GOT3 (cell line): ENCODE measurements at regions not wholly inside any gene's neighbourhood (a gene's known extent, or its start where the extent isn't known, plus 50 kb on each side); places are given as distances from the start of the nearest gene placed in this dataset.

ENCODE experiments used
- DNase-seq: peaks from one replicate; lab custom pipeline; 2025; ENCODE audit warnings: mixed read lengths; lab: John Stamatoyannopoulos, UW

DNA sequence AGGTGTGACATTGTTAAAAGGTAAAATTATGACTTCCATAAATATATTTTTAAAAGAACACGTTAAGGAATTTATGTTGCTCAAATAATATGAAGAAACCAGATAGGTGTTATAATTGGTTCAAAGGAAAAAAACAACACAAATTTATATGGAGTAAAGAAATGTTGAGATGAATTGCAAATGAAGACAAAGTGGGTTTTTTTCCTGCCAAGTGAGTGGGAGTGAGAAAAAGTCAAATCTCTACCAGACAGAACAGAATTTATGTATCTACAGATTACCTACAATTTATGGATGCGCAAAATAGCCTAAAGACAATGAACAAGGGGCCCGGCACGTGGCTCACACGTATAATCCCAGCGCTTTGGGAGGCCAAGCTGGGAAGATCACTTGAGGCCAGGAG lies 159.7 kb upstream of the SLC1A4 start:
- no peak for DNase-seq

DNA sequence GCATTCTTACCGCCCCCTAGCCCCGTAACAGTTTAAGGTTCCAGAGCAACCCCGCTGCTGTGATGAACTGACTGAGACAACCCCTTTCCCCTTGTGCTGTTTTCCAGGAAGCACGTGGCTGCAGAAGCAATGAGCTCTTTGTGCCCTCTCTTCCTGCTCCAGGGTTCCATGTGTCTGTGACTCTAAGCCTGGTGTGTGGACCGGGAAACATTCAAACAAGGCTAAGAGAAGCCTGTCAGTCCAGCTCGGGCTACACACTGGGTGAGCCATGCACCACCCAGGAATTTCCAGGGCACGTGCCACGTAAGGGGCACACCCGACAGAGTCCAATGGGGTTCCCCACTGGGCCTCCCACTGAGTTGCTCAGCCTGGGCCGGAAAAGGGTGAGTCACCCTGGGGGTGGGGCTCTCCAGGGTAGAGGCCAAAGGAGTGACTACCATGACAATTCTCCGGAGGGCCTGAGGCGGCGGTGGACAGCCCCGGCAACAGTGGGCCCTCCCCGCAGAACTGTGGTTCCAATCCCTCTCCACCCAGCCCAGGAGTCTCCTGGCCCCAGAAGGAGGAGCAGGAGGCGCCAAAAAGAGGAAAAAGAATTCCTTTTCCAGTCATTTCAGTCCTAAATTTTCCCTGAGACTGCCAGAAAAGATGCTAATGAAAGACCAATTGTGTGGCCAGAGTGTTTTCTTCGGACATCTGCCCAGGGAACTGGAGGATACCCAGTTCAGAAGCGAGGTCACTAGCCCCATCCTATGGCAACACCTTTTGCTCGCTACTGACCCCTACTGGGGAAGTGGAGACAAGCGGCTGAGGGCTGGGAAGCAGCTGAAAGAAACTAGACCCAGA lies 157.8 kb upstream of the SLC1A4 start:
- peak; percentile 89 for DNase-seq

DNA sequence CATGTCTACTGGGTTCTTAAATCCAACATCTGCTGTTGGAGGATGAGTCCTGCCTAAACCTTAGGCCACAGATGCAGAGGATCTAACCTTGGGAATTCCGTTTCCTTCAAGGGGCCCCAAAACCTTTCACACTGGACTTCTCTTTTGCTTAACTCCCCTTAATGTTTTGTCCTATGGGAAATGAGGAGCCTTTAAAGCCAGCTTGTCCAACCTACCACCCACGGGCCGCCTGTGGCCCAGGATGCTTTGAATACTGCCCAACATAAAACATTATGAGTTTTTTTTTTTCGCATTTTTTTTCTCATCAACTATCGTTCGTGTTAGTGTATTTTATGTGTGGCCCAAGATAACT lies 157.2 kb upstream of the SLC1A4 start:
- no peak for DNase-seq

DNA sequence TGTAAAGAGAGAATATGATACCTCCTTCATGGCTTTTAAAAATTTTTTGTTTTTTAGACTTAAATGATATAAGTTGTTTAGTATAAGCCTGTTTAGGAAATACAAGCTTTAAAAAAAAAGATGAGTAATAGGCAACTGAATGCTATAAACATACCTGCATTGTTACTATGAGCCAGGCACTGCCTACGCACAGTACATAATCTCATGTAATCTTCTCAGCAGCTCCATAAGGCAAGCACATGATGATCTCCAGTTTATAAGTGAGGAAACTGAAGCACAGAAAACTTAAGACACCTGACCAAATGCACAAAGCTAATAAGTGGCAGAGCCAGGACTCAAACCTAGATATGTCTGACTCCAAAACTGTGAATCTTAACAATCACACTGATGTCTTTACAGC lies 156.3 kb upstream of the SLC1A4 start:
- DNase-seq, result no peak

DNA sequence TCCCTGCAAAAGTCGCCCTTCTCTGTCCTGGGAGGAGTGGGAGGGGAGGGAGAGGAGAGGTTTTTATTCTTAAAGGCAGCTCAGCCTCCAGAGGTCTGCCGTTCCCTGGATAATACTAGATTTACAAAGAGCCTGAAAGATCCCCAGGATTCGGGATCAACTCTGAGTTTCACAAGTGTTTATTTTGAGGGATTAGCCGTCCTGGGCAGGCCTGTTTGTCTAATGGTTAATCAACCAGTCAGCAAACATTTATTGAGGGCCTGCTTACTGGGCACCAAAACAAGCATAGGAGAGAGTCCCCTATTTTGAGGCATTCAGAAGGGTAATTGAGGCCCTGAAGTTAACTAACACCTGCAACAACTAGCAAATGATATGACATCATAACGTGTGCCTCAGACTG lies 152.6 kb upstream of the SLC1A4 start:
- DNase-seq, result no peak

DNA sequence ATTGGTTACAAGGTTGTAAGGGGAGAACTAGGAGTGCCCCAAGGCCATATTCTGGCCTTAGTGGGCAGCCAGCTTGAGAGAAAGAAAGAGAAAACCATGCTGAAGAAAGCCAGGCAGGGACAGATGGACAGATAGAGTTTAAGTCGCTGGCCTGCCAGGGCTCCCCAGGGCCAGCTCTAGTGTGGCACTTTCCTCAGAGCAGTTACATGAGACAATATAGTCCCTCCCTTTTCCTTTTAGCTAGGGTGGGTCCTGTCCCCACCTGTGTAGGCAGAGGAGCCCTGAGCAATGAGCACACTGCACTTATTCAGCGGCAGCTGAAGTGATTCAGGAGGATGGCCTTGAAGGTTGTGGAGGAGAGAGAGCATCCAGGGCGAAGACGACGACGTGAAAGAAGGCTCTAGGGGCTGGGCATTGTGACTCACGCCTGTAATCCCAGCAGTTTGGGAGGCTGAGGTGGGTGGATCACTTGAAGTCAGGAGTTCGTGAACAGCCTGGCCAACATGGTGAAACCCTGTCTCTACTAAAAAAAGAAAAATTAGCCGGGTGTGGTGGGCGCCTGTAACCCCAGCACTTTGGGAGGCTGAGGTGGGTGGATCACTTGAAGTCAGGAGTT lies 152.0 kb upstream of the SLC1A4 start:
- no peak for DNase-seq

DNA sequence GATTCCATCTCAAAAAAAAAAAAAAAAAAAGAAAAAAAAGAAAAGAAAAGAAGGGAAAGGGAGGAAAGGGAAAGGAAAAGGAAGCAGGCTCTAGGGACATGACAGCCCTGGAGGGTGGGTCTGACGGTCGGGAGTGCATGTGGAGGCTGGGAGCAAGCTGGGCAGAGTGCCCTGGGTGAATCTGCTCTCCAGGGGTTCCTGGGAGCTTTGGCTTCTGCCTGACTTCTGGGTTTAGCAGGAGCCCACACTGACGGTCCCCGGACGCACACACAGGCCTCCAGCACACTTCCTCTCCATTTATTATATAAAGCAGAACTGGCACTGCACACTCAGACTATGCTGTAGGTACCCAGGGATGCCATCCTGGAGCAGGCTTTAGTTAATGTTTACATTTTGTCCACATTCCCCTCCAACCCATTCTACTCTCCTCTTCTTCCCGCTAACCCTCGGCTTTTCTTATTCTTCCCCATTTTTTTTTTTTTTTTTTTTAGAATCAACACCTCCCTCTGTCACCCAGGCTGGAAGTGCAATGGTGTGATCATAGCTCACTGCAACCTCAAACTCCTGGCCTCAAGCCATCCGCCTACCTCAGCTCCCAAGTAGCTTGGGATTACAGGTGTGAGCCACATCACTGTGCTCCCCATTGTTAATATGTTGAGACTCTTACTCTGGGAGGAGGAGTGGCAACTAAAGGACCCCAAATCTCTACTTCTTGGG lies 151.1 kb upstream of the SLC1A4 start:
- no peak for DNase-seq

DNA sequence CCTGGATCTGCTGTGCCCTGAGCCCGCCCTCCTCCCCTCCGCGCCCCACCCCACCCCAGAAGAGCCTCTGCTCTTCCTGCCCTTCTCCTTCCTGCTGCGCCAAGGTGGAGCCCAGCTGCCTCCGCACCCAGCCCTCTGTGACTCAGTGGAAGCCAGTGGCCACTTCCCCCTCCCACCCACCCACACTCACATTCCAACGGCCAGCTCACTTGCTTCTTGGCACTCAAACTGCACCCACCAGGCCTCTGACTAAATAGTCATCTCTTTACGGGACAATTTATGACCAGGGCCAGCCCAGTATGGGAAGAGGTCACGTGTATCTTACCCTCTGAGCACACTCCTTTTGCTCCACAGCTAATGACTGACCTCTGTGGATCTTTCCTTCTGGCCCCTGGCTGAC lies 150.4 kb upstream of the SLC1A4 start:
- DNase-seq, result peak; percentile 63

DNA sequence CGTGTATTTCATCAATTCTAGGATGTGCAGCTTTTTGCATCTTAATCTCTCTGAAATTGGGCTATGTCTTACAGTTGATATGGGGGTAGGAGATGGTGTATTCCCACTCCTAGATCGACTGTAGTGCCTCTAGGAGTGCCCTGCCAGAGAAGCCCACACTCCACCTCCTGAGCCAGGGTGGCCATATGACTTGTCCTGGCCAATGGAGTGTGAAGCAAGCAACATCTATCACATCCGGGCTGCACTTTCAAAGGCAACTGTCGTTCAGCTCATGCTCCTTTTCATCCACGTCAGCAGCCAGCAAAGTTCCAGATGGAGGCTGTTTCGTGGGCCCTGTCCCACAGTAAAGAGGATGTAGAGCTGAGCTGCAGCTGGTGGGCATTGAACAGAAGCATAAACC lies 149.4 kb upstream of the SLC1A4 start:
- no peak for DNase-seq

DNA sequence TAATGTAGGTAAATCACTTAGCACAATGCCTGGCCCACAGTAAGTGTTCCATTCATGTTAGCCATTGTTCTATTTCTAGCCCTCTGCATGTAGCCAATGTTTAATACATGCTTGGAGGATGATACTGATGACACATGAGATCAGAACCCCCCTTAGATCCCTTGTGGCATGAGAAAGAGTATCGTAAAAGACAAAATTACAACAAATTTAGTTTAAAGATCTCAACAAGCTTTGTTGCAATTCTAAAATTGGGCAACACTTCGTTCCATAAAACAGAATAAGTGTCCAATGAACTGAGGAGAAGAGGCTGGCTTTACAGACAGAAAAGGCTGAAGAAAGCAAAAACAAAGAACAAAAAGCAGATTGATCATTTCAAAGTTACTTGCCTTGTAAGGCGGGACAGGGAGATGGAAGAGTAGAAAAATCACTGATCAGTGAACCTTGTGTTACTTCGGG lies 148.7 kb upstream of the SLC1A4 start:
- DNase-seq, result no peak

DNA sequence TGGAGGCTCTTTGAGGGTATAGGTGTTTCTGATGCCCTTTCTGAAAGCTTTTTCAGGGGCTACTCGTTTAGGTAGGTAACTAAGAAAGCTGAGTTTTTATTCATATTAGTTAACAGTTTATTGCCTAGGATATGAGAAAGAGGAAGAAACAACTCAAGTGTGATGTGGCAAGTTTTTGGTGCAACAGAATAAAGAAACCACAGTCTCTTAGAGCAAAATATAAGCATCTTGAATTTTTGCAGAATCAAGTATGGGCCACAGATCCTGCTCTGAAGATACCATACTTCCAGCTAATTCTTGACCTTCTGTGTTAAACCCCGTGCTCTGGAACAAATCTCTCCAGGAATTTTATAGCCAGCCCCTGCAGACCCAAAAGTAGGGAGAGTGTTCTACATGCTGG lies 147.7 kb upstream of the SLC1A4 start:
- DNase-seq, result no peak

DNA sequence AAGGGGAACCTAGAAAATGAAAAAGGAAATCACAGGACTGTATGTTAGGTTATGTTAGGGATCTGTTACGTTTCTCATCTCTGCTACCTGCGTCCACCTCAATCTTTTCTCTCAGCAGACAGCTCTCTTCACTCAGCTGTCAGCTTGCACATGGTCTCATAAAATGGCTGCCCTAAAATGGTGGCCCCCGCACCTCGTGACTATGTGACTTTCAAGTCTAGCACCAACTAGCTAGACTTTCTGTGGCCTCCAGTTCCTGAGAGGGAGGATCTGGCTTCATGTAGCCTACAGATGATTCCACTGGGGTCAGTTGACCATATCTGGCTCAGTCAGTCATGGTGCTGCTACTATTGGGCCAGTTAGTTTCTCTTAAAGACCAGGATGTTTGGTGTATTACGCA lies 147.2 kb upstream of the SLC1A4 start:
- DNase-seq, result no peak

DNA sequence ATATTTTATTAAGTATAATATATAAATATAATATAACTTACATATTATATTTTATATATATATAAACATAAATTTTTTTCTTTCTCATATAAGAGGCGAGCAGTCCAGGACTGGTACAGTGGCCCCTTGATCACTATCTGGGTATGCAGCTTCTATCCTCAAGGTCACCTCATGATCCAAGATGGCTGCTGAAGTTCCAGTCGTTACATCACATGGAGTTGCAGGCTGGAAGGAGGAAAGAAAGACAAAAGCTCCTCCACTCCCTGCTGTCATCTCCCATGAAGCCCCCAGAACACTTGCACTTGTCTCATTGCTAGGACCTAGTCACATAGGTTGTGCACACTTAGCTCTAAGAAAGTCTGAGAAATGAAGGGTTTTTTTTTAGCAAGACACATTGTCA lies 145.1 kb upstream of the SLC1A4 start:
- no peak for DNase-seq

DNA sequence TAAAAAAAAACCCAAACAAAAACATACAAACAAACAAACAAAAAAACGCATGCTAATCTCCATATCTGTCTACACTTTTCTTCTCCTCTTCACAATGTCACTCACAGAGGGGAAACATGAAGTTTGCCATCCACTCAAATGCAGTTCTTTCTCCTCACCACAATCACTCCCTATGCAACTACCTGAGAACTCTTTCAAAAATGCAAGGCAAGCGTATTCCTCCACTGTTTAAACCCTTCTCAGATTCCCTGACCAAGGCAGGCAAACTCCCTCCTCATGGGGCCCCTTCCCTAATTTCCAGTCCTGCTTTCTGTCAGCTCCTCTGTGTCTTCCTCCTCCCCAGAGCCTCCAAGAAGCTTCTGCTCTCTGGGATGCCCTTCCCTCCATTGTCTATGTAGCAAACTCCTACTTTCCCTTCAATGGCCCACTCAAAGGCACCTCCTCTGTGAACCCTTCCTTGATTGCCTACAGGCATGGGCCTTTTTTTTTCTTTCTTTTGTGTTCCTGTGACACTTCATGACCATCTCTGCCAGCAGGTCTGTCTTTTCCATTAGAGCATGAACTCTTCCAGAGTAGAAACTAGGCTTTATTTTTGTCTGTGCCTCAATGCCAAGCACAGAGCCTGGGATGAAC lies 143.8 kb upstream of the SLC1A4 start:
- no peak for DNase-seq

DNA sequence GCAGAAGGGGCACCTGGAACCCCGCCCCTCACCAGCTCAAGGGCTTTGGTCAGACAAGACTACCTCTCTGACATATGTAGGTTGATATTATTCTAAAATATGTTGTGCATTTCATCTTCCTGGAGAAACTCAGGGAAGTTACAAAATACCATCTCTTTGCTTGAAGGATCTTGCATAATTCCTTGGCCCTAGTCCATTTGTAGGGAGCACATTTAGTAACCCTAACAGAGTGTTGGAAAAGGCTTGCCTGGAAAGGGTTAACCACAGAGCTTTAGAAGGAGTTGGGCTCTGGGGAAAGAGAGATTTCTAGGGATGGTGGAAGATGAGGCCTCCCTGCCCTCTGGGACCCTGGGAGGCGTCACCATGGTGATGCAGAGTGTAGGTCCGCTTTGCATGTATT lies 143.0 kb upstream of the SLC1A4 start:
- DNase-seq, result no peak

DNA sequence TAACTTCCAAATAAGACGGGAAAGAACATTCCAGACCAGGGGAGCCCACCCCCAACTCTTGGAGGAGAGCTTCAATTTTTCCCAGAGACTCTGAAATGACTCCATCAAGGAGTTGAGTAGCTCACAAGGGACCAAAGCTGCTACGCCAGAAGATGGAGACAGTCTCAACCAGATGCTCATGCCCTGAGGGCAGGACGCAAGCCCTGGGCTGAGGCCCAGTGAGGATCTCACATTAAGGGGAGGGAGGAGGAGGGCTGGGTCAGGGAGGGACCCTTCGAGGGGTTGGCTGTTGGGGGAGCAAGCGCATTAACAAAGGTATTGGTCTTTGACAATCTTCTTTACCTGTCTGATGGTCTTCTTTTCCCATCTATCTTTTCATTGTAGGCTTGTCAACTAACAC lies 141.3 kb upstream of the SLC1A4 start:
- DNase-seq, result no peak

DNA sequence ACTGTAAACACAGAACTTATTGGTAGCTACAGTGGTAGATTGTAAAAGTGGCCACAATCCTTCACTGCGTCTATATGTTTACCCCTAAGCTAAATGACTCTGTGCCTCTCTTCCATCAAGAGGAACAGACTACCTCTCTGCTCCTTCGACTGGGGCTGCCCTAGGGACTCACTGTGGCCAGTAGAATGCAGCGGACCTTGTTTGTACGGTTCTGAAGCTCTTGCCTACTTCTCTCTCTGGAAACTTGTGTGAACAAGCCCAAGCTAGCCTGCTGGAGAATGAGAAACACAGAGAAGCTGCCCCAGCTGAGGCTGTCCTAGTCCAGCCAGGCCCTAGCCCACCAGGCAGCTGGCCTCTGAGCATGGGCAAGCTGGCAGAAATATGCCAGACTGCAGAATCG lies 140.8 kb upstream of the SLC1A4 start:
- no peak for DNase-seq

DNA sequence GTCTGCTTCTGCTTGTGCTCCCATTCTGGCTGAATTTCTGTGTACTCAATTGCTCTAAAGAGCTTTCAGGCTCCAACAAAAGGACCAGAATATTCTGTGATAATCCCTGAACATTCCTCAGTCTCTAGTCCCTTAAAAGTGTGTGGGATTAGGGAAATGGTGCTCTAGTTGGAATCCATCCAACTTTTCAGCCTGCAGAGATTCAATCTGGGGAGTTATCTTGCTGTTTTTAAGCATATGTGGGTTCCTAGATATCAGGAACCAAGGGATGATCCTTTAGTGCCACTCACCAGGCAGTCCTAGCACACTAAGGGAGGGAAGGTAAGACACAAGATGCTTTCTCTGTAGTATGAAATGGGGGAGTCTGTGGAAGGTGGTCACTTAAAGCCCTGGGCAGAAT lies 140.3 kb upstream of the SLC1A4 start:
- no peak for DNase-seq

DNA sequence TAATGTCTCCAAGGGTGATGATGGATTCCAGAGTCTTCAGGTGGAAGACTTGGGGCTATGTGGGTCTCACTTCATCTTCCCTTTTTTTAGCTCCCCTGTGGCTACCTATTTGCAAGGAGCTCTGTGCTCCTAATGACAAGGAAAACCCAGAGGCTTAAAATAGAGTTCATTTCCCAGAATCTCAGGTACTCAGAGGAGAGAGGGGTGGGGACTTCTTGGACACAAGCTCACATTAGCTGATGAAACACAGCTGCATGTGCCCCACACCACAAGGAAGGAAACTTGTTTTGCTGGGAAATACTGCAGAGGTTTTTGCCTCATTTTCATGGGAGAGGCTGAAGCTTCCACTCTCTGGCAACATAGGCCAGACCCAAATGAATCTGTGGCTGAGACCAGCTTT lies 138.6 kb upstream of the SLC1A4 start:
- DNase-seq, result no peak

DNA sequence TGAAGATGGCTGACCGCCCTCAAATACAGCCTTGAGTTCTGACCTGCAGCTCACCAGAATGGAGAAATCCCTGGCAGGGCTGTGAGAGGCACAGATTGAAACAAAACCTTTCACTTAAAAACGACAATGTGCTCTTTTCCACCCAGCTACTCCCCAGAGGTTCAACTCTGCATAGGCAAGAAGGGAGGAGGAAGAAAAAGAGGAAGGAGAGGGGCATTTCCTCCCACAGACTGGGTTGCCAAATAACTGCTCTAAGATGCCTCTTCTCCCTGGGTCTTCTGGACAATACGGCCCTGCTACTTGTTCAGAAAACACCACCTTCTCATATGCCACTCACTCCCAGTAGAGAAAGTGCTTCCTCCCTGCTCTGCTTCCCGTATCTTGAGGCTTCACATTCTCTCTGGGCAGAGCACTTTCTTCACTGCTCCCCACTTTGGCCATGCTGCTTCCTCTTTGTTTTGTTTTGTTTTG lies 136.4 kb upstream of the SLC1A4 start:
- DNase-seq, result no peak

DNA sequence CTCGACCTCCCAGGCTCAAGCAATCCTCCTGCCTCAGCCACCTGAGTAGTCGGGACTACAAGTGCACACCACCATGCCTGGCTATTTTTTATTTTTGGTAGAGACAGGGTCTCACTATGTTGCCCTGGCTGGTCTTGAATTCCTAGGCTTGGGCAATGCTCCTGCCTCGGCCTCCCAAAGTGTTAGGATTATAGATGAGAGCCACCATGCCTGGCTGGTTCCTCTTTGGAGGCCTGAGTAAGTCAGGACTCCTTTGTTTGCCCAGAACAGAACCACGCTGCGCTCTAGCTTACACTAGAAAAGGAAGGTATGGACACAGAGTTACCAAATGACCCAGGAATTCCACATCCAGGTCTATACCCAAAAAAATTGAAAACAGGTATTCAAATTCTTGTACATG lies 135.9 kb upstream of the SLC1A4 start:
- DNase-seq, result no peak

DNA sequence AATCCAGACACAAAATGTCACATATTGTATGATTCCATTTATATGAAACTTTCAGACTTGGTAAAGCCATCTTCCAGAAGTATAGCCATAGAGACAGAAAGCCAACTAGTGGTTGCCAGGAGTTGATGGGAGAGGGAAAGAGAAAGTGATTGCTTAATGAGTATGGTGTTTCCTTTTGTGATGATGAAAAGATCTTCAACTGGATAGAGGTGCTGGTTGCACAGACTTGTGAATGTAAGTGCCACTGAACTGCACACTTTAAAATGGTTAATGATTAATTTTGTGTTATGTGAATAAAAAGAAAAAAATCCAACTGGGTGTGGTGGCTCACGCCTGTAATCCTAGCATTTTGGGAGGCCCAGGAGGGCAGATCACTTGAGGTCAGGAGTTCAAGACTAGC lies 135.3 kb upstream of the SLC1A4 start:
- no peak for DNase-seq

DNA sequence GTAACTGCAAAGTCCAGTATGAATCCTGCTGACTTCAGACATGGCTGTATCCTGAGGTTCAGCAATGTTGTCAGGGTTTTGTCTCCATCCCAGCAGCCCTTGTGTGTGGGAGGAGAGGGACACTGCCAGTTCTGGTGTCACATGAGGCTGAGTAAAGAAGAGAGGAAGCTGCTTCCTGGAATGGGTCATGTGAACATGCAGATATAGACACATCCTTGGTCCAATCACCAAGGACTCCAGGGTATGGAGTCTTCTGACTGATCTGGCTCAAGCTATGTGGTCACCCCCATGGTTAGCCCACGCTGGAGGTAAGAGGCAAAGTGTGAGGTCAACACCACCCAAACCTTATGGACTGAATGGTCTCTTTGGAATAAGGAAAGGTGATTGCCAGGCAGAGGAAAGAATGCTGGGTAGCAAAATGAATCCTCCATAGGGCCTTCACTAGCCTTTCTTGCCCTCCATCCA lies 134.4 kb upstream of the SLC1A4 start:
- no peak for DNase-seq
